Brain microvascular endothelial cell (primary cell): ENCODE measurements at regions not wholly inside any gene's neighbourhood (a gene's known extent, or its start where the extent isn't known, plus 50 kb on each side); places are given as distances from the start of the nearest gene placed in this dataset.

Experiments
- DNase-seq: peaks from one replicate; pipeline ENCODE4 v3.0.0-alpha.2; 2020
- H3K27ac ChIP-seq: fragments of 250-450 bp; sonication (Bioruptor Pico); 2 replicates; pipeline ENCODE4 v1.5.1; 2020; ENCODE audit warnings: mild to moderate bottlenecking, moderate library complexity
- H3K27me3 ChIP-seq: fragments of 250-450 bp; sonication (Bioruptor Pico); replicated peaks from 2 replicates; pipeline ENCODE4 v1.5.1; 2020; ENCODE audit warnings: mild to moderate bottlenecking
- H3K36me3 ChIP-seq: fragments of 250-450 bp; sonication (Bioruptor Pico); replicated peaks from 2 replicates; pipeline ENCODE4 v1.5.1; 2020; ENCODE audit warnings: mild to moderate bottlenecking
- H3K4me3 ChIP-seq: 2 replicates; pipeline ENCODE4 v1.5.1; 2011; ENCODE audit warnings: low read depth, mild to moderate bottlenecking, control low read depth, low read length, moderate library complexity
- in situ Hi-C: cut with HindIII; loops from 2 replicates; pipeline ENCODE4 v1.10.0; 2017; ENCODE audit warnings: low sequenced_read_pairs, low pct_ligation_motif_present
- TF ChIP-seq, protein P1 (sequence below): IDR thresholded peaks from 2 replicates; pipeline ENCODE4 v1.5.1; 2011; ENCODE audit warnings: low read depth, mild to moderate bottlenecking, moderate library complexity, low read length, control low read depth, inconsistent platforms; ENCODE audit errors: missing control alignments

DNA sequence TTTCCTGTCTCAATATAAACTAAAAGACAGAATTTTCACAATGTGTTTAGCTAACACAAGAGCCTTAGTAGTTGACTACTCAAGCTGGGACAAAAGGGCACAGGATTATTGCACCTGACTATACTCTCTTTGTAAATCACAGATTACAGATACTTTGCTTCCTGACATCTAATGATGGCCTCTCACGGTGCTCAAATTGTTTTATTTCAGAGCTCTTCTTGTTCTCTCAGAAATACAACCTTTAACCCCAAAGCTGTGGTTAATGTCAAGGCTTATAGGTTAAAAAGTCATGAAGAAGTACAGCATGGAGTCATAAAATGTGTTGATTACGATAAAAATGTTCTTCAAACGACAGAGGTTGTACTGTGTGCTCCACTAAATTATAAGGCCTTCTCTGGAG is 89.9 kb upstream of the CPNE8 start:
- no peak overlapping the region for H3K27ac ChIP-seq
- H3K36me3 ChIP-seq: no peaks in the 10 kb centered on the region
- DNase-seq: no peak
- no peak overlapping the region for H3K4me3 ChIP-seq
- TF ChIP-seq, protein P1, sequence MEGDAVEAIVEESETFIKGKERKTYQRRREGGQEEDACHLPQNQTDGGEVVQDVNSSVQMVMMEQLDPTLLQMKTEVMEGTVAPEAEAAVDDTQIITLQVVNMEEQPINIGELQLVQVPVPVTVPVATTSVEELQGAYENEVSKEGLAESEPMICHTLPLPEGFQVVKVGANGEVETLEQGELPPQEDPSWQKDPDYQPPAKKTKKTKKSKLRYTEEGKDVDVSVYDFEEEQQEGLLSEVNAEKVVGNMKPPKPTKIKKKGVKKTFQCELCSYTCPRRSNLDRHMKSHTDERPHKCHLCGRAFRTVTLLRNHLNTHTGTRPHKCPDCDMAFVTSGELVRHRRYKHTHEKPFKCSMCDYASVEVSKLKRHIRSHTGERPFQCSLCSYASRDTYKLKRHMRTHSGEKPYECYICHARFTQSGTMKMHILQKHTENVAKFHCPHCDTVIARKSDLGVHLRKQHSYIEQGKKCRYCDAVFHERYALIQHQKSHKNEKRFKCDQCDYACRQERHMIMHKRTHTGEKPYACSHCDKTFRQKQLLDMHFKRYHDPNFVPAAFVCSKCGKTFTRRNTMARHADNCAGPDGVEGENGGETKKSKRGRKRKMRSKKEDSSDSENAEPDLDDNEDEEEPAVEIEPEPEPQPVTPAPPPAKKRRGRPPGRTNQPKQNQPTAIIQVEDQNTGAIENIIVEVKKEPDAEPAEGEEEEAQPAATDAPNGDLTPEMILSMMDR: no peak
- in situ Hi-C loops: no loop called here
- no peaks in the 10 kb centered on the region for H3K27me3 ChIP-seq

DNA sequence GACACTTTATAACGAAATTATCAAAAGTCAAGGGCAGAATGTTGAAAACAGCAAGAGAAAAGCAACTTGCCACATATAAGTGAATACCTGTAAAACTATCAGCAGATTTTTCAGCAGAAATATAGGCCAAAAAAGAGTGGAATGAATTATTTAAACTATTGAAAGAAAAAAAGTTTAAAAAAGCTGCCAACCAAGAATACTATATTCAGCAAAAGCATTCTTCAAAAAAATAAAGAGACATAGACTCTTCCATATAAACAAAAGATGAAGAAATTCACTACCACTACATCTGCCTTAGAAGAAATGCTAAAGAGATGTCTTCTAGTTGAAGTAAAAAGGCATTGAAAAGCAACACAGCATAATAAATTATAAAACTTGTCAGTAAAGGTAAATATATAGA is 80.6 kb upstream of the CPNE8 start:
- in situ Hi-C loops: no loop called here
- Histone ChIP-seq H3K36me3 (no peaks in the 10 kb centered on the region), H3K27ac (no peak overlapping the region), H3K4me3 (no peak overlapping the region), H3K27me3 (no peaks in the 10 kb centered on the region)
- TF ChIP-seq, protein P1: no peak
- no peak for DNase-seq

DNA sequence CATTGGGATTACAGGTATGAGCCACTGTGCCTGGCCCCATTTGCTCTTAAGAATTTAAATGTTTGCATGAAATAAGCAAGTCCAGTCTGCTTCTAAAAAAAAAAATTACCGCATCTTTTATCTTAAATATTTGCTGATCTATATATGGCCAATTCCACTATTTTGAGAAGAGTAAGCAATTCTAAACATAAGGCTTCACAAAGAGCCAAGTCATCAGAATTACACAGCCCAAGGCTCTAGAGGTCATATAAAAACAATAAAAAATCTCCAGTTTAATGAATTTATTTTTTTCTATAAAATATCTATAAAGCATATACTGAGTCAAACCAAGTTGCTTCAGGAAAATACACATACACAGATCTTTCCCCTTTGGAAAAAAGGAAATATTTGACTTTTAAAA is 79.0 kb upstream of the CPNE8 start:
- in situ Hi-C loops: no loop called here
- no peak for DNase-seq
- H3K27ac ChIP-seq: no peak overlapping the region
- no peak overlapping the region for H3K4me3 ChIP-seq
- TF ChIP-seq, protein P1: no peak
- H3K27me3 ChIP-seq: no peaks in the 10 kb centered on the region
- H3K36me3 ChIP-seq: no peaks in the 10 kb centered on the region

DNA sequence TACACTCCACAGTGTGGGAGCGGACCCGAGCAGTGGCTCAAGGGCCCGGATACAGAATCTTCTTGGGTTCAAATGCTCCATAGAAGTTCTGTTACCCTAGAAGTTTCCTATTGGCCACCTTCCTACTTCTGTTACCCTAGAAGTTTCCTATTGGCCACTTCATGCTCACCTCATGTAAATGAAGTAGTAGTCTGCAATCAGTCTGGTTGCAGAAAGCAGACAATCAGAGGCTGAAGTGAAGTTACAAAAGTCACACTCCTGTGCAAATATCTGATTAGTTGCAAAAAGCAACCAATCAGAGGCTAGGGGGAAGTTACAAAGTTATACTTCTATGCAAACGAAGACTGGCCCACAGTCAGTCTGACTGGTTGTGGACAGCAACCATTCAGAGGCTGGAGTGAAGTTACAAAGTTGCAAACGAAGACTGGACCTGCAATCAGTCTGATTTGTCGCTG is 77.8 kb upstream of the CPNE8 start:
- Histone ChIP-seq H3K27ac (no peak overlapping the region), H3K4me3 (no peak overlapping the region), H3K27me3 (no peaks in the 10 kb centered on the region), H3K36me3 (no peaks in the 10 kb centered on the region)
- TF ChIP-seq, protein P1: no peak
- in situ Hi-C loops: no loop called here
- no peak for DNase-seq

DNA sequence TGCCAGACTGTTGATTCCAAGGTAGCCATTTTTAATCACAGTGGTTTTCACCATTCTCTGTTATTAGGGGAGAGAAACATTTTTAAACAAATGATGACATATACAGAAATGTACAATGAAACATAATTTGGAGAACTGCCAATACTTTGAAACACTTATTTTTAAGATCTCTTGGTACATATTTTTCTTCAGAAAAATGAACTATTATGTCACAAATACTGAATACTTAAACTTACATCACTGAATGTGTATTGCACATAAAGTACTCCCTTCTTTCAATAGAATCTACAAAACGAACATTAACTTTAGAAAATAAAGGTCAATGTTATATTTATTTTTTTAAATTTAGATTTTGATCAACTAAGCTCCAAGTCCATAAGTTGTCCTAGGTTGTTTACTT is 71.7 kb upstream of the CPNE8 start:
- TF ChIP-seq, protein P1: no peak
- H3K4me3 ChIP-seq: no peak overlapping the region
- H3K27ac ChIP-seq: no peak overlapping the region
- no peaks in the 10 kb centered on the region for H3K27me3 ChIP-seq
- DNase-seq: no peak
- H3K36me3 ChIP-seq: no peaks in the 10 kb centered on the region
- in situ Hi-C loops: no loop called here

DNA sequence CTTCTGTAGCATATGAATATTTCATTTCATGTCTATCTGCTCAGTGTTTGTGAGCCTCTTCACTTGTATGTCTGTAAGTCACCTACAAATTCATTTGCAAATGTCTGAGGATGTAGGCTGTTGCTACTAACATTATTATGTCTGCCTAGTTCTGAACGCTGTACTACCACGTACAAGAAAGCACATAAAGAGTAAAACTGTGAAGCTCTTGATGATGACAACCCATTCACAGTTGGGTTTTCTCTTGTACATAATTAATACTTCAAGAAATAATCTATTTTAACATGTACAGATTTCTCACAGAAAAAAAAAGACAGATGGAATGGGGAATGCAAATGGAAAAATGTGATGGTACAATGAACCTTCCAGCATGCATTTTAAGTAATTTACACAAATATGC is 64.3 kb upstream of the CPNE8 start:
- DNase-seq: no peak
- TF ChIP-seq, protein P1: no peak
- Histone ChIP-seq H3K36me3 (no peaks in the 10 kb centered on the region), H3K27me3 (no peaks in the 10 kb centered on the region), H3K4me3 (no peak overlapping the region), H3K27ac (no peak overlapping the region)
- in situ Hi-C loops: no loop called here
